Erythroblast (primary cell): ENCODE measurements at regions not wholly inside any gene's neighbourhood (a gene's known extent, or its start where the extent isn't known, plus 50 kb on each side); places are given as distances from the start of the nearest gene placed in this dataset.
"Not testable (repeated sequence)": the region's sequence is repeated elsewhere in the genome, so short reads cannot be mapped to it uniquely, and the experiment has no call there.

Experiments
- DNase-seq, 2 experiments: peaks; one replicate each; lab custom pipeline; 2025; lab: John Stamatoyannopoulos, UW
- GATA1 ChIP-seq: IDR thresholded peaks from 2 replicates; pipeline ENCODE4 v1.6.1; 2011; ENCODE audit warnings: low read depth, mild to moderate bottlenecking, control low read depth, low read length, moderate library complexity
- POLR2A ChIP-seq: IDR thresholded peaks from 2 replicates; pipeline ENCODE4 v1.6.1; 2011; ENCODE audit warnings: mild to moderate bottlenecking, low read length

- TF ChIP-seq GATA1 (no peak), POLR2A (no peak)
- DNase-seq: no peak
Observed at GRCh38 chr2:67776276-67776675, 286.5 kb downstream of the C1D start.

- TF ChIP-seq POLR2A (no peak), GATA1 (no peak)
- DNase-seq: no peak
Observed at GRCh38 chr2:67777010-67777409, 285.8 kb downstream of the C1D start.

GRCh38 chr2:67777836-67778429, 284.9 kb downstream of the C1D start:
- no peak for DNase-seq

GRCh38 chr2:67780841-67781240, 282.0 kb downstream of the C1D start:
- DNase-seq: not testable (repeated sequence)

More at GRCh38 chr2:67777836-67778429, 284.9 kb downstream of the C1D start:
- TF ChIP-seq GATA1 (no peak), POLR2A (no peak)

- no peak for DNase-seq
- TF ChIP-seq POLR2A (no peak), GATA1 (no peak)
Observed at GRCh38 chr2:67782443-67782842, 280.4 kb downstream of the C1D start.

- no peak for DNase-seq
- TF ChIP-seq POLR2A: no peak
- no peak for TF ChIP-seq GATA1
Observed at GRCh38 chr2:67783026-67783425, 279.8 kb downstream of the C1D start.

GRCh38 chr2:67790622-67791021, 272.2 kb downstream of the C1D start:
- no peak for DNase-seq
- TF ChIP-seq POLR2A (no peak), GATA1 (no peak)

GRCh38 chr2:67792191-67792590, 270.6 kb downstream of the C1D start:
- no peak for DNase-seq
- TF ChIP-seq GATA1: no peak
- TF ChIP-seq POLR2A: no peak

GRCh38 chr2:67792681-67793091, 270.1 kb downstream of the C1D start:
- DNase-seq: no peak

GRCh38 chr2:67797801-67798540, 264.8 kb downstream of the C1D start:
- TF ChIP-seq GATA1: no peak
- TF ChIP-seq POLR2A: no peak
- DNase-seq: no peak

More at GRCh38 chr2:67792681-67793091, 270.1 kb downstream of the C1D start:
- TF ChIP-seq POLR2A (no peak), GATA1 (no peak)

- no peak for DNase-seq
- TF ChIP-seq POLR2A (no peak), GATA1 (no peak)
Observed at GRCh38 chr2:67798541-67799160, 264.2 kb downstream of the C1D start.

GRCh38 chr2:67799886-67800285, 262.9 kb downstream of the C1D start:
- TF ChIP-seq GATA1 (no peak), POLR2A (no peak)
- no peak for DNase-seq

GRCh38 chr2:67802291-67802690, 260.5 kb downstream of the C1D start:
- DNase-seq: no peak
- TF ChIP-seq GATA1: no peak
- no peak for TF ChIP-seq POLR2A

GRCh38 chr2:67802824-67803223, 260.0 kb downstream of the C1D start:
- TF ChIP-seq GATA1 (no peak), POLR2A (no peak)
- no peak for DNase-seq

GRCh38 chr2:67806816-67807215, 256.0 kb downstream of the C1D start:
- TF ChIP-seq POLR2A: no peak
- no peak for TF ChIP-seq GATA1
- no peak for DNase-seq
